ENCODE measurements at regions not wholly inside any gene's neighbourhood (a gene's known extent, or its start where the extent isn't known, plus 50 kb on each side); places are given as distances from the start of the nearest gene placed in this dataset.

- ATAC-seq (ENCODE audit: low read depth) (no peak), DNase-seq (ENCODE audit: low spot score) (no peak)
- H3K4me3 ChIP-seq (ENCODE audit: severe bottlenecking), result no peak overlapping the region
- no peaks in the 10 kb centered on the region for H3K9me3 ChIP-seq (ENCODE audit: severe bottlenecking)
- no peak for TF ChIP-seq CTCF (IDR thresholded peaks at IDR 0.05; ENCODE audit: poor library complexity, severe bottlenecking)
- H3K27me3 ChIP-seq (ENCODE audit: insufficient read depth, poor library complexity, severe bottlenecking), result no peaks in the 10 kb centered on the region
- H3K36me3 ChIP-seq (ENCODE audit: low read depth), result no peaks in the 10 kb centered on the region
- no peaks in the 10 kb centered on the region for H3K4me1 ChIP-seq (ENCODE audit: insufficient read depth, poor library complexity, severe bottlenecking)
- no peak overlapping the region for H3K27ac ChIP-seq (ENCODE audit: poor library complexity, severe bottlenecking)
Measured at GRCh38 chr4:187934766-187935165, 60.8 kb upstream of the ZFP42 start.

DNA sequence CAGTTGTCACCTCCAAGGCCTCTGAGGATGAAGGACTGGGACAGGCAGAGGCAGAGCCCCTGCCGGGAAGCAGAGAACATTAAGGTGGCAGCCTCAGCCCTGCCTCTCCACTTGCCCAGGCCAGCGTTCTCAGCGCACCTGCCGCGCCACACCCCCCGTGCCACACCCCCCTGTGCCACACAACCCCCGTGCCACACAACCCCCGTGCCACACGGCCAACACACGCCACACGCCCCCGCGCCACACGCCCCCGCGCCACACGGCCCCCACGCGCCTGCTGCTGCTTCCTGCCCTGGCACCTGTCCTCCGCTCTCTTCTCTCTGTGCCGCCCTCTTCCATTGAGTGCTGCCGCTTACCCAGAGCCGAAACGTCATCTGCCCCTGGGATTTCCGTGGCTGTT, 58.0 kb upstream of the ZFP42 start:
- Histone ChIP-seq H3K4me3 (ENCODE audit: severe bottlenecking) (no peak overlapping the region), H3K4me1 (ENCODE audit: insufficient read depth, poor library complexity, severe bottlenecking) (no peaks in the 10 kb centered on the region), H3K27me3 (ENCODE audit: insufficient read depth, poor library complexity, severe bottlenecking) (no peaks in the 10 kb centered on the region), H3K27ac (ENCODE audit: poor library complexity, severe bottlenecking) (no peak overlapping the region), H3K9me3 (ENCODE audit: severe bottlenecking) (no peaks in the 10 kb centered on the region), H3K36me3 (ENCODE audit: low read depth) (no peaks in the 10 kb centered on the region)
- ATAC-seq (ENCODE audit: low read depth) (no peak), DNase-seq (ENCODE audit: low spot score) (no peak)
- TF ChIP-seq CTCF (IDR thresholded peaks at IDR 0.05; ENCODE audit: poor library complexity, severe bottlenecking), result no peak

- Histone ChIP-seq H3K4me3 (ENCODE audit: severe bottlenecking) (no peak overlapping the region), H3K9me3 (ENCODE audit: severe bottlenecking) (no peaks in the 10 kb centered on the region), H3K36me3 (ENCODE audit: low read depth) (no peaks in the 10 kb centered on the region), H3K4me1 (ENCODE audit: insufficient read depth, poor library complexity, severe bottlenecking) (no peaks in the 10 kb centered on the region), H3K27ac (ENCODE audit: poor library complexity, severe bottlenecking) (no peak overlapping the region), H3K27me3 (ENCODE audit: insufficient read depth, poor library complexity, severe bottlenecking) (no peaks in the 10 kb centered on the region)
- ATAC-seq (ENCODE audit: low read depth) (no peak), DNase-seq (ENCODE audit: low spot score) (no peak)
- no peak for TF ChIP-seq CTCF (IDR thresholded peaks at IDR 0.05; ENCODE audit: poor library complexity, severe bottlenecking)
Measured at GRCh38 chr4:187940299-187940698, 55.3 kb upstream of the ZFP42 start.

DNA sequence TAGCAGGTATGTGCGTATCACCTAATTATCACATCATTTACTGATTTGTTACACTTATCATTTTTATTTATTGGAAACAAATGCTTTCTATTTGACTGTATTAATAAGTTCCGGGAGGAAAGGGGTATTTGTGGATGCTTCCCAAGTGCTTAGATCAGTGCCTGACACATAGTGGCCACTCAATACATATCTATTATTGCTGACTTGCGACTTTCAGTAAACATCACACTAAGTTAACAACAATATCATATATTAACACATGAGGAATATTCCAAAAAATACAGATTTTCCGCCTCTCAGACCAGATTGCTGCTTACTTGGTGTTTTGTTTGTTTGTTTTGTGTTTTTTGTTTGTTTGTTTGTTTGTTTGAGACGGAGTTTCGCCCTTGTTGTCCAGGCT, 52.6 kb upstream of the ZFP42 start:
- H3K4me1 ChIP-seq (ENCODE audit: insufficient read depth, poor library complexity, severe bottlenecking), result no peaks in the 10 kb centered on the region
- no peak overlapping the region for H3K4me3 ChIP-seq (ENCODE audit: severe bottlenecking)
- H3K27me3 ChIP-seq (ENCODE audit: insufficient read depth, poor library complexity, severe bottlenecking), result no peaks in the 10 kb centered on the region
- no peaks in the 10 kb centered on the region for H3K36me3 ChIP-seq (ENCODE audit: low read depth)
- H3K9me3 ChIP-seq (ENCODE audit: severe bottlenecking), result no peaks in the 10 kb centered on the region
- DNase-seq (ENCODE audit: low spot score) (no peak), ATAC-seq (ENCODE audit: low read depth) (no peak)
- no peak for TF ChIP-seq CTCF (IDR thresholded peaks at IDR 0.05; ENCODE audit: poor library complexity, severe bottlenecking)
- H3K27ac ChIP-seq (ENCODE audit: poor library complexity, severe bottlenecking), result no peak overlapping the region

DNA sequence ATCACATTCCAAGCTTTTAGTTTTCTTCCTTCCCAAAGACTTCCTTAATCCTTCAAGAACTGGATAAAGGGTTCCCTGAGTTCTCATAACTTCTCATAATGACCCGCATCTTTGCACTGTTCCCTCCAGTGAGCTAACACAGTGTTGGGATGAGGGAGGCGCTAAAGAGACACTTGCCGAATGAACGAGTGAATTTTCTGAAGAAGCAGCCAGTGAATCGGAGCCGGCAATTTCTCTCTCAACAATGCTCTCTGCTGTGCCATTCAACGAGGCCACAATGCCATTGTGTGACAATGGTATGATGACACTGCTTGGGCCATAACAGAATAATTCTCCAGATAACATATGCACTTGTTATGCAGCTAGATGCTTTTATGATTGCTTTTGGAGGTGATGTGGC, 51.4 kb upstream of the ZFP42 start:
- H3K9me3 ChIP-seq (ENCODE audit: severe bottlenecking), result no peaks in the 10 kb centered on the region
- no peak overlapping the region for H3K4me3 ChIP-seq (ENCODE audit: severe bottlenecking)
- no peaks in the 10 kb centered on the region for H3K27me3 ChIP-seq (ENCODE audit: insufficient read depth, poor library complexity, severe bottlenecking)
- H3K27ac ChIP-seq (ENCODE audit: poor library complexity, severe bottlenecking), result no peak overlapping the region
- TF ChIP-seq CTCF (IDR thresholded peaks at IDR 0.05; ENCODE audit: poor library complexity, severe bottlenecking), result no peak
- no peaks in the 10 kb centered on the region for H3K36me3 ChIP-seq (ENCODE audit: low read depth)
- no peak for DNase-seq (ENCODE audit: low spot score)
- ATAC-seq (ENCODE audit: low read depth), result no peak
- H3K4me1 ChIP-seq (ENCODE audit: insufficient read depth, poor library complexity, severe bottlenecking), result no peaks in the 10 kb centered on the region

All from RWPE2 (cell line).